HG02943 (cell line): ENCODE measurements at regions not wholly inside any gene's neighbourhood (a gene's known extent, or its start where the extent isn't known, plus 50 kb on each side); places are given as distances from the start of the nearest gene placed in this dataset.

ENCODE experiments used
- ATAC-seq: cut with Tn5 transposase; IDR thresholded peaks from one replicate; pipeline ENCODE4 v1.9.1; 2021; ENCODE audit warnings: mild to moderate bottlenecking, low read depth, moderate library complexity; ENCODE audit not compliant: unreplicated experiment

GRCh38 chr6:23445157-23445710 lies 680.8 kb upstream of the NRSN1 start:
- no peak for ATAC-seq

- ATAC-seq, result no peak
Measured at GRCh38 chr6:23446469-23446967, 679.5 kb upstream of the NRSN1 start.

- no peak for ATAC-seq
Measured at GRCh38 chr6:23447731-23448130, 678.3 kb upstream of the NRSN1 start.

GRCh38 chr6:23448281-23448680 lies 677.7 kb upstream of the NRSN1 start:
- no peak for ATAC-seq

GRCh38 chr6:23454080-23454976 lies 671.7 kb upstream of the NRSN1 start:
- no peak for ATAC-seq

GRCh38 chr6:23455754-23456153 lies 670.3 kb upstream of the NRSN1 start:
- no peak for ATAC-seq

- no peak for ATAC-seq
Measured at GRCh38 chr6:23456396-23456795, 669.6 kb upstream of the NRSN1 start.

GRCh38 chr6:23457321-23457720 lies 668.7 kb upstream of the NRSN1 start:
- no peak for ATAC-seq

GRCh38 chr6:23465912-23466311 lies 660.1 kb upstream of the NRSN1 start:
- no peak for ATAC-seq

- no peak for ATAC-seq
Measured at GRCh38 chr6:23477586-23477985, 648.4 kb upstream of the NRSN1 start.

- ATAC-seq, result no peak
Measured at GRCh38 chr6:23478312-23478711, 647.7 kb upstream of the NRSN1 start.

GRCh38 chr6:23483896-23484295 lies 642.1 kb upstream of the NRSN1 start:
- no peak for ATAC-seq

GRCh38 chr6:23494367-23494766 lies 631.6 kb upstream of the NRSN1 start:
- no peak for ATAC-seq

GRCh38 chr6:23498013-23498412 lies 628.0 kb upstream of the NRSN1 start:
- no peak for ATAC-seq

GRCh38 chr6:23499549-23499948 lies 626.5 kb upstream of the NRSN1 start:
- ATAC-seq, result no peak

GRCh38 chr6:23503173-23503572 lies 622.8 kb upstream of the NRSN1 start:
- no peak for ATAC-seq

GRCh38 chr6:23505026-23505425 lies 621.0 kb upstream of the NRSN1 start:
- ATAC-seq, result no peak

GRCh38 chr6:23510778-23511510 lies 615.1 kb upstream of the NRSN1 start:
- no peak for ATAC-seq

- no peak for ATAC-seq
Measured at GRCh38 chr6:23511817-23512216, 614.2 kb upstream of the NRSN1 start.

GRCh38 chr6:23518294-23518693 lies 607.7 kb upstream of the NRSN1 start:
- ATAC-seq, result no peak
